Central memory CD8-positive, alpha-beta T cell (primary cell): ENCODE measurements at regions not wholly inside any gene's neighbourhood (a gene's known extent, or its start where the extent isn't known, plus 50 kb on each side); places are given as distances from the start of the nearest gene placed in this dataset.

Source experiments
- ATAC-seq: fragments of 150-1000 bp; cut with Tn5 transposase; replicated peaks from 2 replicates; pipeline ENCODE4 v1.10.0; 2022; ENCODE audit warnings: mild to moderate bottlenecking, moderate FRiP score, moderate number of reproducible peaks; ENCODE audit not compliant: poor library complexity, severe bottlenecking; ENCODE audit errors: extremely low read depth
- DNase-seq, 2 donors: peaks; one replicate each; pipeline ENCODE4 v3.0.0; 2021; ENCODE audit warnings: low spot score in 2 of 2
- H3K27ac Mint-ChIP-seq: one replicate; pipeline ENCODE4 v1.8.0; 2022; ENCODE audit warnings: low read depth, mild to moderate bottlenecking, moderate library complexity, mixed read lengths
- H3K27me3 Mint-ChIP-seq: one replicate; pipeline ENCODE4 v1.8.0; 2022; ENCODE audit warnings: mixed read lengths
- H3K36me3 Mint-ChIP-seq: one replicate; pipeline ENCODE4 v1.8.0; 2022; ENCODE audit warnings: mild to moderate bottlenecking, moderate library complexity, mixed read lengths; ENCODE audit not compliant: insufficient read depth
- H3K4me1 Mint-ChIP-seq: one replicate; pipeline ENCODE4 v1.8.0; 2022; ENCODE audit warnings: mixed read lengths
- H3K4me3 Mint-ChIP-seq: one replicate; pipeline ENCODE4 v1.8.0; 2022; ENCODE audit warnings: mild to moderate bottlenecking, moderate library complexity, mixed read lengths
- H3K9me3 Mint-ChIP-seq: one replicate; pipeline ENCODE4 v1.8.0; 2022; ENCODE audit warnings: mixed read lengths

GRCh38 chr17:15177343-15177742 is 87.8 kb downstream of the PMP22 start:
- no peak for ATAC-seq
- H3K27me3 Mint-ChIP-seq, result peaks cover 42% of the 10 kb centered on the region

GRCh38 chr17:15175356-15175755 is 89.8 kb downstream of the PMP22 start:
- peaks cover 43% of the 10 kb centered on the region for H3K27me3 Mint-ChIP-seq
- no peak overlapping the region for H3K27ac Mint-ChIP-seq
- no peaks in the 10 kb centered on the region for H3K9me3 Mint-ChIP-seq
- DNase-seq (no peak), ATAC-seq (no peak)
- H3K4me1 Mint-ChIP-seq, result no peaks in the 10 kb centered on the region
- no peak overlapping the region for H3K4me3 Mint-ChIP-seq
- H3K36me3 Mint-ChIP-seq, result no peaks in the 10 kb centered on the region

More at GRCh38 chr17:15177343-15177742, 87.8 kb downstream of the PMP22 start:
- no peak overlapping the region for H3K27ac Mint-ChIP-seq
- H3K36me3 Mint-ChIP-seq, result no peaks in the 10 kb centered on the region
- H3K4me3 Mint-ChIP-seq, result no peak overlapping the region
- H3K9me3 Mint-ChIP-seq, result no peaks in the 10 kb centered on the region
- no peak for DNase-seq
- no peaks in the 10 kb centered on the region for H3K4me1 Mint-ChIP-seq

- no peak for DNase-seq
- H3K4me1 Mint-ChIP-seq, result no peaks in the 10 kb centered on the region
- no peak for ATAC-seq
These were observed 93.7 kb downstream of the PMP22 start for GRCh38 chr17:15171167-15172047.

GRCh38 chr17:15169676-15170075 is 95.5 kb downstream of the PMP22 start:
- Mint-ChIP-seq H3K27me3 (peaks cover 34% of the 10 kb centered on the region), H3K9me3 (no peaks in the 10 kb centered on the region), H3K36me3 (no peaks in the 10 kb centered on the region), H3K4me3 (no peak overlapping the region), H3K27ac (no peak overlapping the region), H3K4me1 (no peaks in the 10 kb centered on the region)
- ATAC-seq, result no peak
- no peak for DNase-seq

More at GRCh38 chr17:15171167-15172047, 93.7 kb downstream of the PMP22 start:
- H3K9me3 Mint-ChIP-seq, result no peaks in the 10 kb centered on the region
- H3K27ac Mint-ChIP-seq, result no peak overlapping the region
- no peaks in the 10 kb centered on the region for H3K36me3 Mint-ChIP-seq
- peaks cover 34% of the 10 kb centered on the region for H3K27me3 Mint-ChIP-seq
- no peak overlapping the region for H3K4me3 Mint-ChIP-seq

GRCh38 chr17:15168379-15168778 is 96.7 kb downstream of the PMP22 start:
- no peak for ATAC-seq
- Mint-ChIP-seq H3K4me1 (no peaks in the 10 kb centered on the region), H3K27me3 (peaks cover 28% of the 10 kb centered on the region), H3K36me3 (no peaks in the 10 kb centered on the region), H3K4me3 (no peak overlapping the region), H3K9me3 (no peaks in the 10 kb centered on the region), H3K27ac (no peak overlapping the region)
- DNase-seq, result no peak

- H3K4me1 Mint-ChIP-seq, result no peaks in the 10 kb centered on the region
- DNase-seq (no peak), ATAC-seq (no peak)
- no peak overlapping the region for H3K27ac Mint-ChIP-seq
- peaks cover 47% of the 10 kb centered on the region for H3K27me3 Mint-ChIP-seq
- no peak overlapping the region for H3K4me3 Mint-ChIP-seq
- no peaks in the 10 kb centered on the region for H3K9me3 Mint-ChIP-seq
- no peaks in the 10 kb centered on the region for H3K36me3 Mint-ChIP-seq
These were observed 103.7 kb downstream of the PMP22 start for GRCh38 chr17:15161395-15161794.

- no peaks in the 10 kb centered on the region for H3K4me1 Mint-ChIP-seq
- H3K27ac Mint-ChIP-seq, result no peak overlapping the region
- no peak overlapping the region for H3K4me3 Mint-ChIP-seq
- peaks cover 67% of the 10 kb centered on the region for H3K27me3 Mint-ChIP-seq
- H3K36me3 Mint-ChIP-seq, result no peaks in the 10 kb centered on the region
- no peaks in the 10 kb centered on the region for H3K9me3 Mint-ChIP-seq
- ATAC-seq (no peak), DNase-seq (no peak)
These were observed 108.1 kb downstream of the PMP22 start for GRCh38 chr17:15157051-15157450.

- Mint-ChIP-seq H3K9me3 (no peaks in the 10 kb centered on the region), H3K4me1 (no peaks in the 10 kb centered on the region), H3K36me3 (no peaks in the 10 kb centered on the region), H3K4me3 (no peak overlapping the region), H3K27ac (no peak overlapping the region), H3K27me3 (peaks cover 70% of the 10 kb centered on the region)
- no peak for DNase-seq
- ATAC-seq, result no peak
These were observed 110.5 kb downstream of the PMP22 start for GRCh38 chr17:15154618-15155017.

GRCh38 chr17:15145621-15146020 is 119.5 kb downstream of the PMP22 start:
- Mint-ChIP-seq H3K4me3 (no peak overlapping the region), H3K9me3 (no peaks in the 10 kb centered on the region), H3K4me1 (no peaks in the 10 kb centered on the region), H3K27ac (no peak overlapping the region), H3K27me3 (peaks cover 20% of the 10 kb centered on the region), H3K36me3 (no peaks in the 10 kb centered on the region)
- no peak for ATAC-seq
- no peak for DNase-seq

- no peak for DNase-seq
- Mint-ChIP-seq H3K27me3 (peaks cover 20% of the 10 kb centered on the region), H3K4me1 (no peaks in the 10 kb centered on the region), H3K4me3 (no peak overlapping the region), H3K36me3 (no peaks in the 10 kb centered on the region), H3K27ac (no peak overlapping the region), H3K9me3 (no peaks in the 10 kb centered on the region)
- ATAC-seq, result no peak
These were observed 121.6 kb downstream of the PMP22 start for GRCh38 chr17:15143524-15143923.

GRCh38 chr17:15134363-15134762 is 130.8 kb downstream of the PMP22 start:
- peaks cover 4% of the 10 kb centered on the region for H3K4me1 Mint-ChIP-seq
- no peak overlapping the region for H3K4me3 Mint-ChIP-seq
- H3K9me3 Mint-ChIP-seq, result no peaks in the 10 kb centered on the region
- ATAC-seq (no peak), DNase-seq (no peak)
- H3K27ac Mint-ChIP-seq, result no peak overlapping the region
- H3K27me3 Mint-ChIP-seq, result peaks cover 47% of the 10 kb centered on the region
- no peaks in the 10 kb centered on the region for H3K36me3 Mint-ChIP-seq

- peaks cover 47% of the 10 kb centered on the region for H3K27me3 Mint-ChIP-seq
- H3K27ac Mint-ChIP-seq, result no peak overlapping the region
- DNase-seq, result no peak
- no peaks in the 10 kb centered on the region for H3K9me3 Mint-ChIP-seq
- no peak for ATAC-seq
- no peak overlapping the region for H3K4me3 Mint-ChIP-seq
- no peaks in the 10 kb centered on the region for H3K36me3 Mint-ChIP-seq
- H3K4me1 Mint-ChIP-seq, result peaks cover 4% of the 10 kb centered on the region
These were observed 131.3 kb downstream of the PMP22 start for GRCh38 chr17:15133826-15134225.

GRCh38 chr17:15133143-15133542 is 132.0 kb downstream of the PMP22 start:
- Mint-ChIP-seq H3K36me3 (no peaks in the 10 kb centered on the region), H3K27ac (no peak overlapping the region), H3K4me1 (peaks cover 4% of the 10 kb centered on the region), H3K27me3 (peaks cover 47% of the 10 kb centered on the region), H3K9me3 (no peaks in the 10 kb centered on the region), H3K4me3 (no peak overlapping the region)
- no peak for ATAC-seq
- DNase-seq, result no peak
